ENCODE measurements at regions not wholly inside any gene's neighbourhood (a gene's known extent, or its start where the extent isn't known, plus 50 kb on each side); places are given as distances from the start of the nearest gene placed in this dataset.

DNA sequence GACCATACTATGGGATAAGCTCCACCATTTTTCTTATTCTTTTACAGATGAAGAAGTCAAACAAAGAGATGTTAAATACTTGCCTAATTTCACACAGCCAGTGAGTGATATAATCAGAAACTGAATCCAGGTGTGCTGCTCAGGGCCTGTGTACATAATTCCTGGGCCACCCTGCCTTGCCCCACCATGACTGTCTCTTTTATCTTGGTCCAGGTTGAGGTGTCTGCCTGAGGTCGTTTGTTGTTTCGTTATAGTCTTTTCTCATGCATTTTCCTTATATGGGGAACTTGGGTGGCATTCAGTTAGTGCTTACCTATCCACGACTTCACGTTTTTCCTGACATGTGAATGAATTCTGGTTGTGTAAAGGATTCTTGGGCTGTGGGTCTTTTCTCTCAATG lies 277.6 kb downstream of the COL12A1 start:
- TF ChIP-seq, protein P1, sequence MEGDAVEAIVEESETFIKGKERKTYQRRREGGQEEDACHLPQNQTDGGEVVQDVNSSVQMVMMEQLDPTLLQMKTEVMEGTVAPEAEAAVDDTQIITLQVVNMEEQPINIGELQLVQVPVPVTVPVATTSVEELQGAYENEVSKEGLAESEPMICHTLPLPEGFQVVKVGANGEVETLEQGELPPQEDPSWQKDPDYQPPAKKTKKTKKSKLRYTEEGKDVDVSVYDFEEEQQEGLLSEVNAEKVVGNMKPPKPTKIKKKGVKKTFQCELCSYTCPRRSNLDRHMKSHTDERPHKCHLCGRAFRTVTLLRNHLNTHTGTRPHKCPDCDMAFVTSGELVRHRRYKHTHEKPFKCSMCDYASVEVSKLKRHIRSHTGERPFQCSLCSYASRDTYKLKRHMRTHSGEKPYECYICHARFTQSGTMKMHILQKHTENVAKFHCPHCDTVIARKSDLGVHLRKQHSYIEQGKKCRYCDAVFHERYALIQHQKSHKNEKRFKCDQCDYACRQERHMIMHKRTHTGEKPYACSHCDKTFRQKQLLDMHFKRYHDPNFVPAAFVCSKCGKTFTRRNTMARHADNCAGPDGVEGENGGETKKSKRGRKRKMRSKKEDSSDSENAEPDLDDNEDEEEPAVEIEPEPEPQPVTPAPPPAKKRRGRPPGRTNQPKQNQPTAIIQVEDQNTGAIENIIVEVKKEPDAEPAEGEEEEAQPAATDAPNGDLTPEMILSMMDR (IDR thresholded peaks at IDR 0.05): no peak
- TF ChIP-seq EP300 (IDR thresholded peaks at IDR 0.05) (no peak), POLR2AphosphoS5 (IDR thresholded peaks at IDR 0.05) (no peak), POLR2A (IDR thresholded peaks at IDR 0.05) (no peak)

Measured in stomach (tissue), 4 donors.